ENCODE measurements at regions not wholly inside any gene's neighbourhood (a gene's known extent, or its start where the extent isn't known, plus 50 kb on each side); places are given as distances from the start of the nearest gene placed in this dataset.

GRCh38 chr14:54329082-54329695 lies 67.6 kb upstream of the CDKN3 start (continued):
- no peak for TF ChIP-seq KDM4A (IDR thresholded peaks at IDR 0.05; ENCODE audit: low read depth, low read length, severe bottlenecking)
